Natural killer cell treated with Interleukin-12 subunit alpha and Interleukin-12 subunit beta and Interleukin-15 and Interleukin-18, amount 100 ng/mL, for 72 hours (primary cell): ENCODE measurements at regions not wholly inside any gene's neighbourhood (a gene's known extent, or its start where the extent isn't known, plus 50 kb on each side); places are given as distances from the start of the nearest gene placed in this dataset.

Source experiments
- ATAC-seq, 2 donors: fragments of 150-1000 bp; cut with Tn5 transposase in 1 of 2; sonication (Bioruptor Pico), chemical (Tn5 transposase) in 1 of 2; 2 replicates each; pipeline ENCODE4 v1.10.0; 2021
- DNase-seq: peaks from one replicate; pipeline ENCODE4 v3.0.0; 2022; ENCODE audit warnings: low spot score
- H3K27ac Mint-ChIP-seq, 2 donors: 1 replicate in 1 of 2; 2 replicates in 1 of 2; pipeline ENCODE4 v1.8.0; 2022; ENCODE audit warnings: mixed read lengths in 2 of 2, mild to moderate bottlenecking in 1 of 2, moderate library complexity in 1 of 2
- H3K27me3 Mint-ChIP-seq, 2 donors: 1 replicate in 1 of 2; 2 replicates in 1 of 2; pipeline ENCODE4 v1.8.0; 2022; ENCODE audit warnings: mixed read lengths in 2 of 2
- H3K36me3 Mint-ChIP-seq: one replicate; pipeline ENCODE4 v1.8.0; 2022; ENCODE audit warnings: mixed read lengths
- H3K4me1 Mint-ChIP-seq, 2 donors: 1 replicate in 1 of 2; 2 replicates in 1 of 2; pipeline ENCODE4 v1.8.0; 2022; ENCODE audit warnings: low read depth in 2 of 2, mixed read lengths in 2 of 2, mild to moderate bottlenecking in 1 of 2
- H3K4me3 Mint-ChIP-seq: one replicate; pipeline ENCODE4 v1.8.0; 2022; ENCODE audit warnings: mixed read lengths
- H3K9me3 Mint-ChIP-seq: 2 replicates; pipeline ENCODE4 v1.8.0; 2022; ENCODE audit warnings: mixed read lengths

GRCh38 chr13:75231235-75231634 lies 250.7 kb downstream of the TBC1D4 start:
- no peak for ATAC-seq
- peaks cover 3 to 4% of the 10 kb centered on the region in 2 donors for H3K27me3 Mint-ChIP-seq
- H3K9me3 Mint-ChIP-seq: no peaks in the 10 kb centered on the region
- no peak overlapping the region for H3K4me3 Mint-ChIP-seq
- peaks cover 0 to 6% of the 10 kb centered on the region in 2 donors for H3K4me1 Mint-ChIP-seq
- no peaks in the 10 kb centered on the region for H3K36me3 Mint-ChIP-seq
- no peak overlapping the region for H3K27ac Mint-ChIP-seq
- no peak for DNase-seq

DNA sequence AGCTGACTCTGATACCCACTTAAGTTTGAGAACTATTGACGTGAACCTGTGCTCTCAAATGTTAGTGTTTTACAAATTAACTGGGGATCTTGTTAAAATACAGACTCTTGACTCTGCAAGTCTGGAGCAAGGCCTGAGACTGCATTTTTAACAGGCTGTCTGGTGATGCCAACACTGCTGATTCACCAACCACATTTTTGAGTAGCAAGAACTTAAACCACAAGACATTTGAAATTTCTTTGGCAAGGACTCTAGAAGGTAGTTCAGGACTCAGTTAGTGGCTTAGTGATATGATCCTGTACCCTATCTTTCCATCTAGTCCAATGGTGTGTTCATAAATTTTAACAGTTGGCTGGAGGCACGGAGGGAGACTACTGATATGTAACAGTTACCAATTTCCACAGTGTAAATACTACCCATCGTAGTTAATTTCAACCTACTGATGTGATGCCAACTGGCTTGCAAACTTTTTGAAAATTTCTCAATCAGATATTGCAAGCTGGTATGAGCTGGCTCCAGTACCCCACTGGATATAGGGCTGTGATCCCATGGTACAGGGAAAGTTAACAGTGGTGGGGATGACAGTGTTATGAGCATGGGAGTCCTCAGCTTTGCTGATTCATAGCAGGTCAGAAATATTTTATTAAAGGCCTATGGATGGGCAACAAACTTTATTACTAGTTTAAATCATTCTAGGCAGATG lies 255.1 kb downstream of the TBC1D4 start:
- Mint-ChIP-seq H3K4me1 (peaks cover 0 to 6% of the 10 kb centered on the region in 2 donors), H3K36me3 (no peaks in the 10 kb centered on the region), H3K27me3 (peaks cover 3 to 4% of the 10 kb centered on the region in 2 donors), H3K9me3 (no peaks in the 10 kb centered on the region), H3K27ac (no peak overlapping the region), H3K4me3 (no peak overlapping the region)
- DNase-seq (no peak), ATAC-seq (peak in 1 of 2 donors; percentile 63)

- Mint-ChIP-seq H3K4me1 (peaks cover 0 to 6% of the 10 kb centered on the region in 2 donors), H3K9me3 (no peaks in the 10 kb centered on the region), H3K36me3 (no peaks in the 10 kb centered on the region), H3K27ac (no peak overlapping the region), H3K4me3 (no peak overlapping the region), H3K27me3 (peaks cover 3 to 4% of the 10 kb centered on the region in 2 donors)
- no peak for DNase-seq
- ATAC-seq: no peak
These were observed 255.9 kb downstream of the TBC1D4 start for GRCh38 chr13:75226092-75226491.

DNA sequence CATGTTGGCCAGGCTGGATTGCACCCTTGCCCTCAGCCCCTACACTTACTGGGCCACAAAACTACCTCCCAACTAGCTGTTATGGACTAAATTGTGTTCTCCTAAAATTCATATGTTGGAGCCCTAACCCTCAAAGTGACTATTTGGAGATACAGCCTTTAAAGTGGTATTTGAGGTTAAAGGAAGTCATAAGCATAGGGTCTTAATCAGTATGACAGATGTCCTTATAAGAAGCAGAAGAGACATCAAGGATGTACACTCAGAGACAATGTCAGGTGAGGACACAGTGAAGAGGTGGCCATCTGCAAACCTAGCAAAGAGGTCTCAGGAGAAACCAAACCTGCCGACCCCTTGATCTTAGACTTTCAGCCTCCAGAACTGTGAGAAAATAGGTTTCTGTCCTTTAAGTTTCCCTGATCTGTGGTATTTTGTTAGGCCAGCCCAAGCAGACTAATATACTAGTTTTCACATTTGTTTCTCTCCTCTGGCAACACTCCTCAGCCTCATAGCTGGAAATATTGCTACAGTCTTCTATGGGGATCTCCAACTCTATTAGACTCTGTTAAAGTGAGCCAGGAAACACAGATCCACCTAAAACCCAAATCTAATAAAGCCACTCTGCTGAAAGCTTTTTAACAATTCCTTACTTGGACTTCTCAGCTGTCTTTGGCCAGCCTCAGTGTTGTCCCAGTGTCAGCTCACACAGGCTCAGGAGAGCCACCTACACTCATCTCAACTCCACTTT lies 256.5 kb downstream of the TBC1D4 start:
- Mint-ChIP-seq H3K27ac (no peak overlapping the region), H3K9me3 (no peaks in the 10 kb centered on the region), H3K27me3 (peaks cover 0 to 5% of the 10 kb centered on the region in 2 donors), H3K4me1 (peaks cover 0 to 6% of the 10 kb centered on the region in 2 donors), H3K36me3 (no peaks in the 10 kb centered on the region), H3K4me3 (no peak overlapping the region)
- ATAC-seq (no peak), DNase-seq (no peak)

- H3K4me3 Mint-ChIP-seq: no peak overlapping the region
- H3K27me3 Mint-ChIP-seq: peaks cover 6 to 12% of the 10 kb centered on the region in 2 donors
- H3K36me3 Mint-ChIP-seq: no peaks in the 10 kb centered on the region
- H3K4me1 Mint-ChIP-seq: peaks cover 7 to 13% of the 10 kb centered on the region in 2 donors
- DNase-seq (no peak), ATAC-seq (no peak)
- H3K9me3 Mint-ChIP-seq: no peaks in the 10 kb centered on the region
- H3K27ac Mint-ChIP-seq: no peak overlapping the region
These were observed 257.8 kb downstream of the TBC1D4 start for GRCh38 chr13:75224053-75224742.

- ATAC-seq (no peak), DNase-seq (no peak)
- H3K9me3 Mint-ChIP-seq: no peaks in the 10 kb centered on the region
- peaks cover 7 to 13% of the 10 kb centered on the region in 2 donors for H3K4me1 Mint-ChIP-seq
- no peak overlapping the region for H3K27ac Mint-ChIP-seq
- H3K36me3 Mint-ChIP-seq: no peaks in the 10 kb centered on the region
- peaks cover 22 to 27% of the 10 kb centered on the region in 2 donors for H3K27me3 Mint-ChIP-seq
- no peak overlapping the region for H3K4me3 Mint-ChIP-seq
These were observed 259.9 kb downstream of the TBC1D4 start for GRCh38 chr13:75222031-75222430.

DNA sequence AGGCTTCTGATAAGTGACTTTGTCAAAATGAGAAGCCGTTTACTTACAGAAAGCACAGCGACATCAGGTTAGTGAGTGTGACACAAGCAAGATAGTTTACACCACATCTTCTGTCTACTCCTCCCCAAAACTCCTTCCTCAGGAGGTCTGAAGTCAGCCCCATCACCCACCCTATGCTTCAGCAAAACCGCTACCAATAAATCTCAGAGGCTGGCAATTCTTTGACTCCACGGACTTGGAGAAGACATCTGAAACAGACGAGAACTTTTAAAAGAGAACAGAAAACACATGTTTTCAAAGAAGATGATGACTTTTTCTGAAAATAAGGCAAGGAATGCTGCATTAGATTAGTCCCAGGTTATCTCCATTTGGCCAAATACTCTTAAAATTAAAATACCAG lies 261.1 kb downstream of the TBC1D4 start:
- no peaks in the 10 kb centered on the region for H3K36me3 Mint-ChIP-seq
- DNase-seq (no peak), ATAC-seq (no peak)
- no peak overlapping the region for H3K4me3 Mint-ChIP-seq
- peaks cover 29 to 32% of the 10 kb centered on the region in 2 donors for H3K27me3 Mint-ChIP-seq
- H3K9me3 Mint-ChIP-seq: no peaks in the 10 kb centered on the region
- H3K4me1 Mint-ChIP-seq: peaks cover 7% of the 10 kb centered on the region in 2 donors
- H3K27ac Mint-ChIP-seq: no peak overlapping the region

GRCh38 chr13:75220238-75220542 lies 261.8 kb downstream of the TBC1D4 start:
- DNase-seq (no peak), ATAC-seq (peak in 1 of 2 donors; percentile 9)
- Mint-ChIP-seq H3K9me3 (no peaks in the 10 kb centered on the region), H3K4me1 (peaks cover 7% of the 10 kb centered on the region in 2 donors), H3K4me3 (no peak overlapping the region), H3K36me3 (no peaks in the 10 kb centered on the region), H3K27ac (no peak overlapping the region), H3K27me3 (peaks cover 32% of the 10 kb centered on the region in 2 donors)

DNA sequence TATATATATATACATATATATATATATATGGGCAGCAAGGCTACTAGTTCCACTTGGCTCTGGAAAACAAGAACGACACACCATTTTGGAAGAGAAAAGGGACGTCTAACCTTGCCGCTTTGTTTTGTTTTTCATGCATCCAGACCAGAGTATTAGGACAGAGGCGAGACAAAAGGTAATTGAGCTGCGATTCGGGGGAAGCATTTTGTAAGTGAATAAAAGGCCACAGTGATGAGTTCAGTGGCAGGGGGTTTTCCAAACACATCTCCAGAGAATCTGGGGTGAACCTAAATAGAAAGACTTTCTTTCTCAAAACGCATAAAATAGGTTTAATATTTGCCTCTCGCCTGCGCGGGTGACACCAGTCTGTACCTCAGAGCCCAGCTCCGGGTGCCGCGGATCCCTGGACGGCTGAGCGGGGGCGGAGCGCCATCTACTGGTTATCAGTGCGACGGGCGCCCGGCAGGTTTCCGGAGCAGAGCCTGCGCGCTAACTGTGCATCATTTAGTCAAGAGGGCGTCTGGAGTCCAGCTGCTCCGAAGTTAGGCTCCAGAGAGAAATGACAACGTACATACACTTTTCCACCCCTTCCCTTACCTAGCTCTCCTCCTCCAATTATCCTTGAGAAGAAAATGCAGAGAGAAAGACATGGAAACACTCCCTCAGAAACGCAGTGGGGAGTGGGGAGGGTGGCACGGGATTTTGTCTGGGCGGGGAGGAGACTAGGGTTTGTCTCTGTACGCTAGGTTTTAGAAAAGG lies 262.3 kb downstream of the TBC1D4 start:
- no peak overlapping the region for H3K4me3 Mint-ChIP-seq
- DNase-seq: peak; percentile 77
- no peaks in the 10 kb centered on the region for H3K36me3 Mint-ChIP-seq
- no peak overlapping the region for H3K27ac Mint-ChIP-seq
- H3K4me1 Mint-ChIP-seq: peaks cover 7% of the 10 kb centered on the region in 2 donors
- H3K27me3 Mint-ChIP-seq: peaks cover 32% of the 10 kb centered on the region in 2 donors
- ATAC-seq: peak; percentile 91 to 93
- no peaks in the 10 kb centered on the region for H3K9me3 Mint-ChIP-seq

DNA sequence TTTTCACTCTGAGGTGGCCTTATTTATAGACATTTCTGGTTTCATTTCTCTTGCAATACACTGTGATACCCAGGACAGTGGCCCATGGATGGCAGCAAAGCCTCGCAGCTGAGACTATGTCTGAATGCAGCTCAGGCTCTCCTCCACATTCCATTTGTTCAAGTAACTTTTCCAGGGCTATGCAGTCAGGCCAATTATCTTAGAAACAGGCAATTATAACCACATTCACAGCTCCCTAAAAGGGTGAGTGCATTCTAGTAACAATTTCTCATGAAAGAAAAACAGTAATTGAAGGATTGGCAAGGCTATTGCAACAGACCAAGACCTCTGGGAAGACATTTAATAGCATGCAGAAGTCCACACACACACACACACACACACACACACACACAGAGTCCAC lies 264.0 kb downstream of the TBC1D4 start:
- Mint-ChIP-seq H3K9me3 (no peaks in the 10 kb centered on the region), H3K36me3 (no peaks in the 10 kb centered on the region), H3K27ac (no peak overlapping the region), H3K4me3 (no peak overlapping the region), H3K4me1 (peaks cover 7% of the 10 kb centered on the region in 2 donors), H3K27me3 (peaks cover 34 to 35% of the 10 kb centered on the region in 2 donors)
- ATAC-seq (no peak), DNase-seq (no peak)

GRCh38 chr13:75216038-75216437 lies 265.9 kb downstream of the TBC1D4 start:
- ATAC-seq: no peak
- DNase-seq: no peak
- Mint-ChIP-seq H3K4me1 (peaks cover 7% of the 10 kb centered on the region in 2 donors), H3K27ac (no peak overlapping the region), H3K27me3 (peaks cover 40 to 47% of the 10 kb centered on the region in 2 donors), H3K9me3 (no peaks in the 10 kb centered on the region), H3K4me3 (no peak overlapping the region), H3K36me3 (no peaks in the 10 kb centered on the region)

GRCh38 chr13:75214846-75215245 lies 267.1 kb downstream of the TBC1D4 start:
- ATAC-seq: peak in 1 of 2 donors; percentile 37
- Mint-ChIP-seq H3K36me3 (no peaks in the 10 kb centered on the region), H3K4me3 (no peak overlapping the region), H3K27me3 (peaks cover 38 to 44% of the 10 kb centered on the region in 2 donors), H3K4me1 (peaks cover 5 to 6% of the 10 kb centered on the region in 2 donors), H3K27ac (no peak overlapping the region), H3K9me3 (peaks cover 2% of the 10 kb centered on the region)
- DNase-seq: no peak

DNA sequence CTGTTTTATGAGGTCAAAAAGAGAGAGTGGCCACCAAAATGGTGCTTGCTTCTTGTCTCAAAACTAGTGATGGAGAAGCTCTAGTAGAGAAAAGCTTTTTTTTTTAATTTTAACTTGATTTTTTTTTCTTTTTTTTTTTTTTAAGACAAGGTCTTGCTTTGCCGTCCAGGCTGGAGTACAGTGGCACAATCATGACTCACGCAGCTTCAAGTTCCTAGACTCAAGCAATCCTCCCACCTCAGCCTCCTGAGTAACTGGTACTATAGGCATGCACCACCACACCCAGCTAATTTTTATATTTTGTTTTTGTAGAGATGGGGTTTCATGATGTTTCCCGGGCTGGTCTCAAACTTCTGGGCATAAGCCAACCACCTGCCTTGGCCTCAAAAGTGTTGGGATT lies 279.0 kb downstream of the TBC1D4 start:
- Mint-ChIP-seq H3K27me3 (peaks cover 26 to 33% of the 10 kb centered on the region in 2 donors), H3K4me3 (no peak overlapping the region), H3K9me3 (peaks cover 5% of the 10 kb centered on the region), H3K27ac (no peak overlapping the region), H3K36me3 (no peaks in the 10 kb centered on the region), H3K4me1 (no peaks in the 10 kb centered on the region)
- DNase-seq (no peak), ATAC-seq (no peak)
